HG03280 (cell line): ENCODE measurements at regions not wholly inside any gene's neighbourhood (a gene's known extent, or its start where the extent isn't known, plus 50 kb on each side); places are given as distances from the start of the nearest gene placed in this dataset.

Experiments used
- ATAC-seq: cut with Tn5 transposase; IDR thresholded peaks from one replicate; pipeline ENCODE4 v1.9.1; 2021; ENCODE audit warnings: mild to moderate bottlenecking, moderate library complexity; ENCODE audit not compliant: unreplicated experiment

GRCh38 chr14:101471723-101472517 lies 89.4 kb upstream of the DIO3 start:
- no peak for ATAC-seq

DNA sequence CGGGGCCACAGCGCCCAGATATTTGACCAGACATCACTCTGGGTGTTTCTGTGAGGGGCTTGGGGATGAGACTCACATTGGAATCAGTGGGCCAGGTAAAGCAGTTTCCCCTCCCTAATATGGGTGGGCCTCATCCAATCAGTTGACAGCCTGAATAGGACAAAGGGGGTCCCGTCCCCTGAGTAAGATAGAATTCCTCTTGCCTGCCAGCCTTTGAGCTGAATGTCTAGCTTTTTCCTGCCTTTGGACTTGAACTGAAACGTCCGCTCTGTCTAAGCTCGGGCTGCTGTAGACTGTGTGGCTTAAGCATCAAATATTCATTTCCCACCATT lies 88.8 kb upstream of the DIO3 start:
- ATAC-seq, result no peak

- no peak for ATAC-seq
These were observed 88.1 kb upstream of the DIO3 start for GRCh38 chr14:101473045-101473729.

DNA sequence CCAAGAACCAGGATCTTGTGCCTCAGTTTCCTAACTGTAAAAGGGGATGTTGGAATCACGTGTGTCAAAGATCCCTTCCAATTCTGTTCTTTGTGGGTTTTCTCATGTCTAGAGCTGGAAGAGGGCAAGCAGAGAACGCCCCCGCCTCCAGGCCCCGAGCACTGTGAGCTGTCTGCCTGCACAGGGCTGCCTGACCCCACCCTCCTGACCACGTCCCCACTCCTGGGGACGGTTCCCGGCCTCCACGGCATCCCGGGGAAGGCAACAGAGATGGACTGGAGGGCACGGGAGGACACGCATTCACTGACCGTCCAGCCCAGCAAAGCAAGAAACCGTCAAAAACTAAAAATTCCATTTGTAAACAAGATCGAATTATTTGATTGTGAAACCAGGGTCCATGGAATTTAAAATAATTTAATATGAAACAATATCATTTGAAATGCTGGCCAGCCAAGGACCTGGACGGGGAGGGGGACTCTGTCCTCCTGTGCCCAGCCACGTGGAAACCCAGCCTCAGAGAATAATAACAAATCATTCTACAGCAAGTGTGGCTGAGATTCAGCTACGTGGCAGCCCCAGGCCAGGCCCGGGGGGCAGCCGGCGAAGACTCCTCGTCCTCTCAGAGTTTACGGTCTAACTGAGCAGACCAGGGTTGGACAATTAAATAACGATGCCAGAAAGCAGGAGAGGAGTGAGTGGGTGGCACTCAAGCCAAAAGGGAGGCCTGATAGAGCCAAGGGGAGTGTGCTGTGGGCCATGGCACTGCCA lies 87.3 kb upstream of the DIO3 start:
- no peak for ATAC-seq

DNA sequence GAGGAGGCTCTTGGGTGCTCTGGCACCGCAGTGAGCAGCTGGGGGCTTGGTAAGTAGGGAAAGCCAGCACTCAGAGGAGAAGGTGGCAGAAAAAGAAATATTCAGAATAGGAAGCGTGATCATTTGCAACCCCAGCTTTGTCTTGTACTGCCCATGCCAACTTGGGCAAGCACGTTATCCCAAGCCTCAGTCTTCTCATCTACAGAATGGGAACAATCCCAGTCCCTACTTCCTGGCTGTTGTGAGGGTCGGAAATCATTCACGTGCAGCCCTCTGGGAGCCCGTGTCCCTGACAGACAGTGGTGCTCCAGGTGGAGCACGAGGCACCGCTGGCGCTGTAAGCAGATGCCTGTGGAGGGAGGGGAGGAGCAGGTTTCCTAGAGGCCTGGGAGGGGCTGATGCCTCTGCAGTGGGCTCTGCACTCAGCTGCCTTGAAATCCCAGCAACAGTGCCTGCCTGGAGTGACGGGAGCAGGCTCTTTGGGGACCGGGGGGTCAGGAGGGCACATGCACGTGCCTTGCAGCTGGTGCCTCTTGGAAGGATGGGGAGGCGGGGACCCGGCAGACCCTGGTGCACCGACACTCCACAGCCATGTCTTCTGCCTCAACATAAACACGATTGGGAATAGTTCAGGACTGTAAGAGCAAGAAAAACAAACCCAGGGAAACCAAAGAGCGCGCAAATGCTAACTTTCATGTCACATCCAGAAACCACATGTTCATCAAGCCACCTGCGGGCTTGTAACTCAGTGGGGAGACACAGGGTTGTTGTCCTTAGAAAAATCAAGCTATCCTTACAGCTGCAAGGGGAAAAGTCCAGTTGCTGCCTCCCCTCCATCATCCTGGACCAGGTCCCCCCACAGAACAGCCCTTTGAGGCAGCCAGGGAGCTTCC lies 86.5 kb upstream of the DIO3 start:
- ATAC-seq, result no peak

- ATAC-seq, result no peak
These were observed 85.6 kb upstream of the DIO3 start for GRCh38 chr14:101475456-101476257.

DNA sequence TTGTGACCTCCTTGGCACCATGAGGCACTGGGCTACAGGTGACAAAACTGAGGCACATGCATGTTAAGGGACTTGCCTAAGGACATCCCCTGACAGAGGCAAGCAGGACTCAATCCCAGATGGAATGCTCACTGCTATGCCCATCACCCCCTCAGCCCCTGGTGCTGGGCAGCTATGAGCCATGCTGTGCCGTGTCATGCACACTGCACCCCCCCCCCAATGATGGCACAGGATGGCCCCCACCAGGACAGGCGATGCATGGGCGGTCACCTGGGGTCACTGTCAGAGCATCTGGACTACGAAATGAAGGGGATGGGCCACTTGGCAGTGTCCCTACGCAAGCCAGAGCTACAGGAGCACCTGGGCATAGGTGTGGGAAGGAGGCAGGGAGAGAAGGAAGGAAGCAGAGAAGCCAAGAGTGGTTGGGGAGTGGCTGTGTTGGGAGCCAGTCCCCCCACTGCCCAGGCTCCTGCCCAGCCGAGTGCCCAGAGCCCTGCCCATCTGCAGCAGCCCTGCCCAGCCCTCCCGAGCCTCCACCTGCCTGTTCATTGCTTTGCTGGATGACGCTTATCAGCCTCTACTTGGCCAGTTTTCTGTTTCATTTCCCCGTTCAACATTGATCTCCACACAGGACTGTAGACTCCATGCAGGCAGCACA lies 84.9 kb upstream of the DIO3 start:
- no peak for ATAC-seq

- ATAC-seq, result no peak
These were observed 84.3 kb upstream of the DIO3 start for GRCh38 chr14:101476916-101477553.

GRCh38 chr14:101477648-101478047 lies 83.6 kb upstream of the DIO3 start:
- no peak for ATAC-seq

GRCh38 chr14:101478096-101478495 lies 83.2 kb upstream of the DIO3 start:
- ATAC-seq, result no peak

- no peak for ATAC-seq
These were observed 82.4 kb upstream of the DIO3 start for GRCh38 chr14:101478796-101479410.

DNA sequence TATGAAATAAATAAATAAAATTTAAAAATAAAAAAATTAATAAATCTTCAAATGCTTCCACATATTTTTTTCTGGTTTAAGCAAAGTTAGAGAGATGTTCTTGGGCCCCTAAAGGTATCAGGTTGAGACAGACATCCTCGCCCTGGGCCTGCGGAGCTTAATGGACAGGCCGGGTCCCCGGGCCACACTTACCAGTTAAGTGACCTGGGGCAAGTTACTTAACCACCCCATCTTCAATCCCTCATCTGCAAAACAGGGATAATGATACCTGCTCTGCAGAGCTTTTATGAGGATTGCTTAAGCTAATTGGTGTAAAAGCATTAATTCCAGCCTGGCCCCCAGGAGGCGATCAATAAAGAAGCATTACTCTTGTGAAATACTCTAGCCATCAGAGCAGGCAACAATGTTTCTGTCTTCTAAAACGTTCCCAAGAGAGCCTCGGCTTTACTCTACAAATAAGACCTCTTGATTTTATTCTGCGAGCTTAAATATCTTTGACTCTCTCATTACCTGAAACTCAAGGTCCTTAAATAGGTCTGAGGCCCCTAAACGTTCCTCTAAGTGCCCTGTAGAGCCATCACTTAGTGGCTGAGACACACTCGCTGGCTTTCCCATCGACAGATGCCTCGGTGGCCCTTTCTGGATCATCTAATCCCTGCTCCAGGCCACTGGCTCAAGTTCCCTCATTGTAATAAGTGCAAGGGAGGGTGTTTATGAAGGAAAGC lies 81.1 kb upstream of the DIO3 start:
- ATAC-seq, result no peak

DNA sequence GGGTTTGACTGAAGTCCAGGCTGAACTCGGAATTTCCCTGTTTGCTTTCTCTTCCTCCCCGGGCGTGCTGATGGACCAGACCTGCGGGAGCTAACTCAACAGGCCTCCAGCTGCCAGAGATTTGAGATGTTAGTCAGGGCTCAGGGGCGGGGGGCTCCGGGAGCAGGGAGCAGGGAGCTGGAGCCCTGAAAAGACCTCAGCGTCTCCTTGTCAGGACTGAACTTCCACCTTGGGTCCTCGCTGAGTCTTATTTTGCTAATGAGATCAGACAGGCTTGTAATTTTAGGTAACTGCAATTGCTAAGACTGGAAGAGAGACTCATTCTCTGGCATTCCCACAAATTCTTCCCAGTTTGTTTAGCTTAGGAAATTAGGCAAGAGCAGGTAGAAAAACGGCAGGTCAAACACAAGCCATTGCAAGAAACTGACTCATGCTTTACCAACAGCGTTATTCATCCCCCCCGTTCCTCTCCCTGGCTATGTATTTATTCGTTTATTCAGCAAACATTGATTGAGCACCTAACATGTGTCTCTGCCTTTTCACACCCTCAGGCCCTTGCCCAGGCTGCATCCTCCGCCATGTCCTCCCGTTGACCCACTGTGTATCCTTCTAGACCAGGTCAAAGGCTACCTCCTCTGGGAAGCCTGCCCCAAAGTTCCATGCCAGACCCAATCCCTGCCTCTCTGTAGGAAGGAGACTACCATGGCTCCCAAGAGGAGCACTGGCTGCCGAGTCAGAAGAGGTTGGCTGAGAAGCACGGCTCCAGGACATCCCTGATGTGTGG lies 80.4 kb upstream of the DIO3 start:
- no peak for ATAC-seq

GRCh38 chr14:101481557-101481956 lies 79.7 kb upstream of the DIO3 start:
- ATAC-seq, result no peak

- no peak for ATAC-seq
These were observed 79.2 kb upstream of the DIO3 start for GRCh38 chr14:101482066-101482465.

GRCh38 chr14:101483829-101484228 lies 77.5 kb upstream of the DIO3 start:
- ATAC-seq, result no peak

DNA sequence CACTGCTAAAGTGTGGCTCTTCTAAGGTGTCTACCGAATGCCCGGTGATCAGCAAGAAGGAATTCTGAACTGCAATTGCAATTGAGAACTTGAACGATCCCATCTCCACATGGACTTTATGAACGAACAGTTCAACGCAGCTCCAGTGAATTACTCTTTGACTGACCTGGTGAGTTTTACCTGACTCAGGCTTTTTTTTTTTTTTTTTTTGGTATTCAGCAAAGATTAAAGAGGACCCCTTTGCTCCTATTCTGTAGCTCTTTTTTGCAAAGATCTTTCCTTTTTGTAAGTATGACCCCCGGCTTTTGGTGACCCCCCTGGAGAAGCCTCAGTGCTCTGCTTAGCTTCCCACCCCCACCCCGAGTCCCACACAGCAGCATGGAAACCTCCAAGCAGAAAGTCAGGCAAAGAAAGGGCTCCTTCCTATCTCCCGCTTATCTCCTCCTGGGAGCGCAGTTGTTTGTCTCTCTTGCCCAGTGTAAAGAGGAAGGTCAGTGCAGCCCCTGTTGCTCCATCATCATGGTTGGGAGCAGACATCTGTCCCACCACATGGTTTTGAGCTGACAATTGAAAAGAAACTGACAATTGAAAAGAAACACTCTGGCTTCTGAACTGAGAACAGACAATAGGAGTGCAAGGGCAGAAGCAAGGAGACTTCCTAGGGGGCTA lies 72.1 kb upstream of the DIO3 start:
- ATAC-seq, result no peak
